ENCODE measurements at regions not wholly inside any gene's neighbourhood (a gene's known extent, or its start where the extent isn't known, plus 50 kb on each side); places are given as distances from the start of the nearest gene placed in this dataset.

GRCh38 chr20:24206995-24207394, 218.4 kb upstream of the GGTLC1 start:
- Histone ChIP-seq H3K4me2 (ENCODE audit: extremely low read depth, insufficient read depth, low read length) (no peak overlapping the region), H3K36me3 (ENCODE audit: control insufficient read depth, insufficient read depth, low read length) (no peaks in the 10 kb centered on the region), H3K27me3 (ENCODE audit: control insufficient read depth, insufficient read depth, low read length) (no peaks in the 10 kb centered on the region), H3K9ac (ENCODE audit: insufficient read depth, low read length) (no peak overlapping the region), H2AFZ (ENCODE audit: low read length) (no peak overlapping the region), H3K4me1 (ENCODE audit: control insufficient read depth, extremely low read depth, insufficient read depth, low read length) (no peaks in the 10 kb centered on the region), H3K9me3 (ENCODE audit: control insufficient read depth, insufficient read depth, low read depth, low read length) (no peaks in the 10 kb centered on the region), H3K27ac (ENCODE audit: insufficient read depth, low read length) (no peak overlapping the region), H3K4me3 (replicated peaks in 1 of 4; ENCODE audit: control extremely low read depth in 1 of 4, insufficient read depth in 1 of 4, low read depth in 3 of 4, low read length in 4 of 4) (no peak overlapping the region), H4K20me1 (ENCODE audit: control insufficient read depth, extremely low read depth, insufficient read depth, low read length) (no peaks in the 10 kb centered on the region), H3K79me2 (ENCODE audit: control insufficient read depth, insufficient read depth, low read length) (no peaks in the 10 kb centered on the region)
- no peak for TF ChIP-seq EZH2 (IDR thresholded peaks at IDR 0.05; ENCODE audit: low read length, missing control alignments)
- TF ChIP-seq CTCF (conservative IDR thresholded peaks at IDR 0.05 in 1 of 2, IDR thresholded peaks at IDR 0.05 in 1 of 2; ENCODE audit: low read depth in 1 of 2, low read length in 2 of 2): no peak
- DNase-seq (ENCODE audit: low read depth in 2 of 2): peak in 1 of 2 donors; percentile 0

- no peak for TF ChIP-seq CTCF (conservative IDR thresholded peaks at IDR 0.05 in 1 of 2, IDR thresholded peaks at IDR 0.05 in 1 of 2; ENCODE audit: low read depth in 1 of 2, low read length in 2 of 2)
- TF ChIP-seq EZH2 (IDR thresholded peaks at IDR 0.05; ENCODE audit: low read length, missing control alignments): no peak
- Histone ChIP-seq H3K4me1 (ENCODE audit: control insufficient read depth, extremely low read depth, insufficient read depth, low read length) (no peaks in the 10 kb centered on the region), H3K27ac (ENCODE audit: insufficient read depth, low read length) (no peak overlapping the region), H3K9me3 (ENCODE audit: control insufficient read depth, insufficient read depth, low read depth, low read length) (no peaks in the 10 kb centered on the region), H3K27me3 (ENCODE audit: control insufficient read depth, insufficient read depth, low read length) (no peaks in the 10 kb centered on the region), H3K9ac (ENCODE audit: insufficient read depth, low read length) (no peak overlapping the region), H3K4me2 (ENCODE audit: extremely low read depth, insufficient read depth, low read length) (no peak overlapping the region), H3K36me3 (ENCODE audit: control insufficient read depth, insufficient read depth, low read length) (no peaks in the 10 kb centered on the region), H3K79me2 (ENCODE audit: control insufficient read depth, insufficient read depth, low read length) (no peaks in the 10 kb centered on the region), H4K20me1 (ENCODE audit: control insufficient read depth, extremely low read depth, insufficient read depth, low read length) (no peaks in the 10 kb centered on the region), H3K4me3 (replicated peaks in 1 of 4; ENCODE audit: control extremely low read depth in 1 of 4, insufficient read depth in 1 of 4, low read depth in 3 of 4, low read length in 4 of 4) (no peak overlapping the region), H2AFZ (ENCODE audit: low read length) (no peak overlapping the region)
- DNase-seq (ENCODE audit: low read depth in 2 of 2): no peak
Measured at GRCh38 chr20:24203526-24204183, 215.1 kb upstream of the GGTLC1 start.

GRCh38 chr20:24199501-24199900, 210.9 kb upstream of the GGTLC1 start:
- no peaks in the 10 kb centered on the region for H3K27me3 ChIP-seq (ENCODE audit: control insufficient read depth, insufficient read depth, low read length)

More at GRCh38 chr20:24199501-24199900, 210.9 kb upstream of the GGTLC1 start:
- no peak for DNase-seq (ENCODE audit: low read depth in 2 of 2)
- Histone ChIP-seq H3K79me2 (ENCODE audit: control insufficient read depth, insufficient read depth, low read length) (no peaks in the 10 kb centered on the region), H3K4me1 (ENCODE audit: control insufficient read depth, extremely low read depth, insufficient read depth, low read length) (no peaks in the 10 kb centered on the region), H3K9me3 (ENCODE audit: control insufficient read depth, insufficient read depth, low read depth, low read length) (no peaks in the 10 kb centered on the region), H2AFZ (ENCODE audit: low read length) (no peak overlapping the region), H3K4me3 (replicated peaks in 1 of 4; ENCODE audit: control extremely low read depth in 1 of 4, insufficient read depth in 1 of 4, low read depth in 3 of 4, low read length in 4 of 4) (no peak overlapping the region), H3K9ac (ENCODE audit: insufficient read depth, low read length) (no peak overlapping the region), H3K27ac (ENCODE audit: insufficient read depth, low read length) (no peak overlapping the region), H4K20me1 (ENCODE audit: control insufficient read depth, extremely low read depth, insufficient read depth, low read length) (no peaks in the 10 kb centered on the region), H3K36me3 (ENCODE audit: control insufficient read depth, insufficient read depth, low read length) (no peaks in the 10 kb centered on the region), H3K4me2 (ENCODE audit: extremely low read depth, insufficient read depth, low read length) (no peak overlapping the region)
- TF ChIP-seq EZH2 (IDR thresholded peaks at IDR 0.05; ENCODE audit: low read length, missing control alignments) (no peak), CTCF (conservative IDR thresholded peaks at IDR 0.05 in 1 of 2, IDR thresholded peaks at IDR 0.05 in 1 of 2; ENCODE audit: low read depth in 1 of 2, low read length in 2 of 2) (no peak)
